GM12878 (cell line): ENCODE measurements at regions not wholly inside any gene's neighbourhood (a gene's known extent, or its start where the extent isn't known, plus 50 kb on each side); places are given as distances from the start of the nearest gene placed in this dataset.

Experiments
- ATAC-seq: fragments of 200-7000 bp; cut with Tn5 transposase; 3 replicates; pipeline ENCODE4 v1.9.1; 2020; ENCODE audit warnings: mild to moderate bottlenecking, moderate library complexity
- BruUV-seq: library from RNA; stranded (reverse); fragments of 400-500 nt; replicated peaks from 2 replicates; lab custom pipeline; 2021; lab: Mats Ljungman, UMichigan
- CTCF ChIA-PET: fragments of 300-600 bp; sonication (Branson Sonifier 250); formaldehyde crosslinking; extraction: SDS; loops from one replicate; lab custom pipeline; 2021; ENCODE audit warnings: inconsistent platforms; lab: Yijun Ruan, JAX
- POLR2A ChIA-PET: fragments of 350-600 bp; formaldehyde crosslinking; extraction: SDS; loops from one replicate; lab custom pipeline; 2021; ENCODE audit warnings: inconsistent platforms; lab: Charles Lee
- RAD21 ChIA-PET: fragments of 300-600 bp; sonication (Branson Sonifier 250); formaldehyde crosslinking; loops from one replicate; lab custom pipeline; 2023; ENCODE audit warnings: antibody characterized with exemption; ENCODE audit not compliant: unreplicated experiment; lab: Charles Lee
- SMC1A ChIA-PET: fragments of 300-600 bp; sonication (Branson Sonifier 250); formaldehyde crosslinking; loops from one replicate; lab custom pipeline; 2023; ENCODE audit not compliant: unreplicated experiment, uncharacterized antibody; lab: Charles Lee
- DNase-seq: peaks from one replicate; pipeline ENCODE4 v3.0.0-alpha.2; 2011; ENCODE audit warnings: low read depth, low spot score
- FAIRE-seq: peaks from 3 replicates; lab custom pipeline; 2011; peaks lifted over from hg19 to GRCh38; lab: Jason Lieb, UNC
- H2AFZ ChIP-seq: 2 replicates; pipeline ENCODE4 v1.6.0; 2011; ENCODE audit warnings: low read depth, low read length, control low read depth; ENCODE audit not compliant: control insufficient read depth
- H3K27ac ChIP-seq: 2 replicates; pipeline ENCODE4 v1.5.1; 2011; ENCODE audit warnings: control low read depth; ENCODE audit not compliant: control insufficient read depth, insufficient read depth
- H3K27me3 ChIP-seq, 2 experiments: replicated peaks in 1 of 2; 2 replicates each; pipeline versions ENCODE4 v1.6.0 to v1.6.1; 2011; ENCODE audit warnings: low read length in 1 of 2; ENCODE audit not compliant: control insufficient read depth in 2 of 2, insufficient read depth in 2 of 2
- H3K36me3 ChIP-seq, 2 experiments: 2 replicates each; pipeline ENCODE4 v1.5.1; 2011; ENCODE audit warnings: low read length in 1 of 2; ENCODE audit not compliant: control insufficient read depth in 2 of 2, insufficient read depth in 2 of 2
- H3K4me1 ChIP-seq: 2 replicates; pipeline ENCODE4 v1.6.1; 2011; ENCODE audit warnings: mild to moderate bottlenecking, low read length, moderate library complexity, mixed read lengths; ENCODE audit not compliant: control insufficient read depth, insufficient read depth
- H3K4me2 ChIP-seq: 2 replicates; pipeline ENCODE4 v1.6.0; 2011; ENCODE audit warnings: control low read depth; ENCODE audit not compliant: control insufficient read depth, insufficient read depth
- H3K4me3 ChIP-seq: fragments of 200-600 bp; sonication (generic); 2 replicates; pipeline ENCODE4 v1.5.1; 2016
- H3K79me2 ChIP-seq: 2 replicates; pipeline ENCODE4 v1.6.0; 2011; ENCODE audit warnings: low read length; ENCODE audit not compliant: control insufficient read depth, insufficient read depth
- H3K9ac ChIP-seq: 2 replicates; pipeline ENCODE4 v1.8.0; 2011; ENCODE audit warnings: low read length, control low read depth, mixed read lengths; ENCODE audit not compliant: control insufficient read depth, insufficient read depth
- H3K9me3 ChIP-seq: replicated peaks from 3 replicates; pipeline ENCODE4 v1.5.1; 2011; ENCODE audit warnings: mild to moderate bottlenecking, low read length; ENCODE audit not compliant: control insufficient read depth, insufficient read depth
- H4K20me1 ChIP-seq: 2 replicates; pipeline ENCODE4 v1.6.0; 2011; ENCODE audit not compliant: control insufficient read depth, insufficient read depth
- ASH2L ChIP-seq: fragments of 300-600, 200-600 bp; sonication (generic); IDR thresholded peaks from 2 replicates; pipeline ENCODE4 v1.6.1; 2017; ENCODE audit warnings: low read depth, mild to moderate bottlenecking, borderline replicate concordance
- CBX5 ChIP-seq: sonication (generic); IDR thresholded peaks from 2 replicates; pipeline ENCODE4 v1.6.1; 2016; ENCODE audit warnings: low read depth, moderate library complexity, mild to moderate bottlenecking, inconsistent platforms
- E2F8 ChIP-seq: fragments of 450-650 bp; IDR thresholded peaks from 2 replicates; pipeline ENCODE4 v1.6.1; 2018; ENCODE audit warnings: mild to moderate bottlenecking, low read depth, moderate library complexity; ENCODE audit not compliant: partially characterized antibody
- HSF1 ChIP-seq: fragments of 150-350 bp; IDR thresholded peaks from 2 replicates; pipeline ENCODE4 v1.6.1; 2014; ENCODE audit warnings: mild to moderate bottlenecking, low read depth, low read length
- JUNB ChIP-seq: IDR thresholded peaks from 2 replicates; pipeline ENCODE4 v1.6.1; 2016; ENCODE audit warnings: antibody characterized with exemption, mild to moderate bottlenecking
- KAT2A ChIP-seq: conservative IDR thresholded peaks from 2 replicates; pipeline ENCODE4 v1.6.1; 2011; ENCODE audit warnings: low read depth, low read length; ENCODE audit not compliant: control insufficient read depth
- NKRF ChIP-seq: fragments of 450-650 bp; conservative IDR thresholded peaks from 2 replicates; pipeline ENCODE4 v1.6.1; 2017; ENCODE audit warnings: mild to moderate bottlenecking, moderate library complexity
- POLR2AphosphoS2 ChIP-seq: IDR thresholded peaks from 2 replicates; pipeline ENCODE4 v1.6.1; 2011; ENCODE audit warnings: low read depth, mild to moderate bottlenecking, low read length, improper control_type of control experiment, moderate library complexity
- SUPT20H ChIP-seq: IDR thresholded peaks from 2 replicates; pipeline ENCODE4 v1.6.1; 2011; ENCODE audit warnings: low read depth, mild to moderate bottlenecking, low read length, moderate library complexity, borderline replicate concordance; ENCODE audit not compliant: control insufficient read depth
- TCF3 ChIP-seq: IDR thresholded peaks from 2 replicates; pipeline ENCODE4 v1.6.1; 2012; ENCODE audit warnings: low read depth, mild to moderate bottlenecking, low read length, borderline replicate concordance; ENCODE audit not compliant: insufficient read depth
- TCF7 ChIP-seq: IDR thresholded peaks from 2 replicates; pipeline ENCODE4 v1.6.1; 2014; ENCODE audit warnings: antibody characterized with exemption, borderline replicate concordance
- WRNIP1 ChIP-seq: IDR thresholded peaks from 2 replicates; pipeline ENCODE4 v1.6.1; 2011; ENCODE audit warnings: low read depth, low read length, improper control_type of control experiment, borderline replicate concordance
- ZNF24 ChIP-seq: fragments of 450-650 bp; IDR thresholded peaks from 2 replicates; pipeline ENCODE4 v1.6.1; 2017; ENCODE audit warnings: antibody characterized with exemption, mild to moderate bottlenecking
- WGBS: methylation state at CpG from one replicate; pipeline ENCODE4 v1.1.6; 2016; ENCODE audit warnings: low lambda C conversion rate; ENCODE audit not compliant: insufficient replicate concordance, insufficient coverage; ENCODE audit errors: missing lambda C conversion rate; 5-methylcytosine and 5-hydroxymethylcytosine counted together
- in situ Hi-C: fragments of 300-500 bp; cut with MboI; formaldehyde crosslinking; loops from 9 replicates; pipeline ENCODE4 v1.14.3; 2018; ENCODE audit warnings: mixed read lengths
- intact Hi-C: fragments of 100-400 bp; cut with micrococcal nuclease; formaldehyde crosslinking; loops from one replicate; pipeline ENCODE4 v1.14.2; 2022; ENCODE audit not compliant: unreplicated experiment

GRCh38 chr6:164569509-164569908 is 739.9 kb downstream of the C6orf118 start:
- FAIRE-seq, result no peak
- no peak for ATAC-seq
- Histone ChIP-seq H3K4me1 (no peaks in the 10 kb centered on the region), H2AFZ (no peak overlapping the region), H3K4me3 (no peak overlapping the region), H3K79me2 (no peaks in the 10 kb centered on the region), H3K36me3 (no peaks in the 10 kb centered on the region), H3K27ac (no peak overlapping the region), H3K9ac (no peak overlapping the region), H3K27me3 (no peaks in the 10 kb centered on the region), H3K9me3 (no peaks in the 10 kb centered on the region), H4K20me1 (no peaks in the 10 kb centered on the region), H3K4me2 (no peak overlapping the region)
- intact Hi-C loops, result no loop called here
- in situ Hi-C loops, result no loop called here
- WGBS, result 0% methylated on average over 1 of the region's 1 CpG
- TF ChIP-seq ASH2L (no peak), JUNB (no peak), POLR2AphosphoS2 (no peak), ZNF24 (no peak), NKRF (no peak), KAT2A (no peak)
- ChIA-PET CTCF (no interaction called here), POLR2A (no interaction called here), RAD21 (no interaction called here), SMC1A (no interaction called here)
- DNase-seq, result no peak
- BruUV-seq, result no TSS peak

DNA sequence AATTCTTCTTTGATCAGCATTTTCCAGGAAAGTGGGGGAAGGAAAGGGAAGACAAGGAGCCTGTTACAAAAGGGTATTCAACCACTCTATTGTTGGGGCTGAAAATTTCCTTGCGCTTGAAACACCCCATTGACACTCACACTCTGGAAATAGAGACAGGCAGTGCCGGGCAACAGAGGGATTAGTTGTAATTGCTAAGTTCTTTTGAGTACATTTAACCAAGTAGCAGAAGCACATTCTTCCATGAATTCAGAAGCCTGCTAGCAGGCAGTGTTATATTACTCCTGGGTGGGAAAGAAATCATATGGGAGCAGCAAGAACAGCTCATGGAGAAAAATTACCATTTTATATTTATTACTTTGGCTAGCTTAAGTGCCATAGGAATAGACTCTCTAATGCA is 745.5 kb downstream of the C6orf118 start:
- BruUV-seq, result no TSS peak
- WGBS, result 67% methylated on average over 2 of the region's 2 CpGs
- TF ChIP-seq TCF3, result no peak
- no peak for TF ChIP-seq WRNIP1
- no peak for TF ChIP-seq E2F8
- TF ChIP-seq SUPT20H, result no peak
- TF ChIP-seq HSF1, result no peak
- TF ChIP-seq CBX5, result no peak
- no peak for TF ChIP-seq TCF7

More for the DNA sequence above, 745.5 kb downstream of the C6orf118 start:
- no peak overlapping the region for H3K27ac ChIP-seq
- no peak for ATAC-seq
- FAIRE-seq, result no peak
- no peaks in the 10 kb centered on the region for H3K4me1 ChIP-seq
- intact Hi-C loops, result no loop called here
- no peaks in the 10 kb centered on the region for H4K20me1 ChIP-seq
- ChIA-PET POLR2A (no interaction called here), RAD21 (no interaction called here), SMC1A (no interaction called here), CTCF (no interaction called here)
- H3K27me3 ChIP-seq, result no peaks in the 10 kb centered on the region
- H3K9ac ChIP-seq, result no peak overlapping the region
- no peaks in the 10 kb centered on the region; the same call in 2 of the 3 replicates for H3K9me3 ChIP-seq
- DNase-seq, result no peak
- H3K36me3 ChIP-seq, result no peaks in the 10 kb centered on the region
- no peak overlapping the region for H3K4me3 ChIP-seq
- in situ Hi-C loops, result no loop called here
- H2AFZ ChIP-seq, result no peak overlapping the region
- H3K4me2 ChIP-seq, result no peak overlapping the region
- H3K79me2 ChIP-seq, result no peaks in the 10 kb centered on the region
